Erythroblast (primary cell): ENCODE measurements at regions not wholly inside any gene's neighbourhood (a gene's known extent, or its start where the extent isn't known, plus 50 kb on each side); places are given as distances from the start of the nearest gene placed in this dataset.

Experiments used
- DNase-seq, 2 experiments: peaks; one replicate each; lab custom pipeline; 2025; lab: John Stamatoyannopoulos, UW
- GATA1 ChIP-seq: IDR thresholded peaks from 2 replicates; pipeline ENCODE4 v1.6.1; 2011; ENCODE audit warnings: low read depth, mild to moderate bottlenecking, control low read depth, low read length, moderate library complexity
- POLR2A ChIP-seq: IDR thresholded peaks from 2 replicates; pipeline ENCODE4 v1.6.1; 2011; ENCODE audit warnings: mild to moderate bottlenecking, low read length

DNA sequence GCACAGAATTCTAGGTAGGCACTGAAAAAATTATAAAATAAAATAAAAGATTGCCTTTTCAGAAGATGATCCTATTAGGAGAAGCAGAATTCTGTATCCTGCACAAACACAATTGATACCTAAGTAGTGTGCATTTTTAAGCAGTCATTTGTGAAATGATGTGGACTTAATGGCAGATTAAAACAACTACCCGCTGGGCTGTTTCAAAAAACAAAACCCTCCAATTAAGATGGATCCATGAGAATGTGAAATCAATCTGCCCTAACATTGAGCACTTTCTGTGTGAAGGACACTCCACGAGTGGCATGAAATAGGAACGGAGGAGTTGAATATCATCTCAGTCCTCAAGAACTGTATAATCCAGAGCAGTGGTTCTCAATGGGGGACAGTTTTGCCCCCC lies 1012.8 kb upstream of the EEF2KMT start:
- no peak for DNase-seq
- TF ChIP-seq POLR2A (no peak), GATA1 (no peak)

DNA sequence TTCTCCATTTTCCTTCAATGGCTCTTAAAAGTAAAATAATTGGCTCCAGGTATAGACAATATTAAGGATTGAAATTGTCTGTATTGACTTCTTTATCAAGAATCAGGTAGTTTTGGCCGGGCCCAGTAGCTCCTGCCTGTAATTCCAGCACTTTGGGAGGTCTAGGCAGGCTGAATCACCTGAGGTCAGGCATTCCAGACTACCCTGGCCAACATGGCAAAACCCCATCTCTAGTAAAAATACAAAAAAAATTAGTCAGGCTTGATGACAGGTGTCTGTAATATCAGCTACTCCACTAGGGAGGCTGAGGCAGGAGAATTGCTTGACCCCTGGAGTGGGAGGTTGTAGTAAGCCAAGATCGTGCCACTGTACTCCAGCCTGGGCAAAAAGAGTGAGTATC lies 1008.5 kb upstream of the EEF2KMT start:
- TF ChIP-seq GATA1 (no peak), POLR2A (no peak)
- no peak for DNase-seq

DNA sequence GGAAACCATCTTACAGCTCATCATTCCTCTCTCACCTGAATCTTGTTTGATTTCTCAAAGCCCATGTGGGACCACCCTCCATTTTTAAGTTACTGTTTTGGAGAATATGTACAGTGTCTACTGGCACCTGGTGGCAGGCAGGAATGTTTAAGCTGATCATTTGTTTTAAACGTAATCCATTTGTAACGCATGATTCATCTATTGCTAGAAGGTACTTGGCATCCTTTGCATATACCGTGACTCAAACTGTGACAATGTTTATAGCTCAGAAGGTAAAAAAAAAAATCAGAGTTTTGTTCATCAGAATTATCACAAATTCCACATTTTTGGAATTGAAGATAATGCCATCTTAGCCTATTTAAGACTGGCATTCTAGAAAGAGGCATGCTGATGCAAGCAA lies 1007.5 kb upstream of the EEF2KMT start:
- TF ChIP-seq POLR2A (no peak), GATA1 (no peak)
- no peak for DNase-seq

DNA sequence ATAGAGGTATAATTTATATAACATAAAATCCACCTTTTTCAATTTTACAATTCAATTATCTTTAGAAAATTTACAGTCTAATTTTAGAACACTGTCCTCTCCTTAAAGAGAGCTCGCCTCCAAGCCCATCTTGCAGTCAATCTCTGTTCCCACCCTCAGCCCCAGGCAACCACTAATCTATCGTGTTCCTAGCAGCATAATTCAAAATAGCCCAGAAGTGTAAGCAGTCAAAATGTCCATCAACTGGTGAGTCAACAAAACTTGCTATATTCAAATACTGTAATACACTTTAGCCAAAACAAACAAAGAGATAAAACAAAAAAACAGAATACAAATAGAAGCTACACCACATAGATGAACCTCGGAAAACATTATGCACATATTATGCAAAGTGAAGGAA lies 1006.8 kb upstream of the EEF2KMT start:
- DNase-seq = no peak
- TF ChIP-seq POLR2A (no peak), GATA1 (no peak)

DNA sequence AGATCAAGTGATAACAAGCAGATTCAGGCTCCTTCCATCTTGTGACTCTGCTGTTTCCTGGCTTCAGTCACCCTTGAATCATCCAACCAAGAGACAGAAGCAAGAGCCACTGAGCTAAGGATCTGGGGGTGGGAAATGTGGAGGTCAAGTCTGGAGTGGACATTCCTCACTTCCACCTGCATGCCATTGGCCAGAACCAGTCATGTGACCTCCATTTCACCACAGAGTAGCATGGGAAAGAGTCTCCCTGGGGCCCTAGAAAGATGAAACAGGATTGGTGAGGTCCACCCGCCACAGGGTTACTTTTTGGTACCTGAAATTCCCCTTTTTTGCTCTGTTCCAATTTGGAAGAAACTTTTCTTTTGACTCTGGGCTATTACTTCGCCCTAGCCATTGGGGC lies 1006.0 kb upstream of the EEF2KMT start:
- TF ChIP-seq POLR2A (no peak), GATA1 (no peak)
- DNase-seq = no peak

DNA sequence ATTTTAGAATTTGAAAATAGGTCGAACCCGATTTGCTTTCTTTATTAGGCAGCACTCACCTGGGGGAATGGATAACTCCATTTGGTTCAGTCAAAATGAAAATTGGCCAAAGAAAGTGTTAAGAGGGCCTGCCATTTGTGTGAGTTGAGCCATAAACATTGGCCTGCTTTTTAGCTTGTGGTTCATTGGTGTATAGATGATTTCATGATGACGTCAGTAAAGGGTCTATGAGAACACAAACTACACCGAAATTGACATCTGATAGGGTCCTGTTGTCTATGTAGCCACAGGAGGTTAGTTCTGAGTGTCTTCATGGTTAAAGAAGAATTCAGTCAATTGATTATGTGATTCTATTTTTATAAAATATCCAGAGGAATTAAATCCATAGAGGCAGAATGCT lies 1001.5 kb upstream of the EEF2KMT start:
- TF ChIP-seq GATA1 (no peak), POLR2A (no peak)
- no peak for DNase-seq

DNA sequence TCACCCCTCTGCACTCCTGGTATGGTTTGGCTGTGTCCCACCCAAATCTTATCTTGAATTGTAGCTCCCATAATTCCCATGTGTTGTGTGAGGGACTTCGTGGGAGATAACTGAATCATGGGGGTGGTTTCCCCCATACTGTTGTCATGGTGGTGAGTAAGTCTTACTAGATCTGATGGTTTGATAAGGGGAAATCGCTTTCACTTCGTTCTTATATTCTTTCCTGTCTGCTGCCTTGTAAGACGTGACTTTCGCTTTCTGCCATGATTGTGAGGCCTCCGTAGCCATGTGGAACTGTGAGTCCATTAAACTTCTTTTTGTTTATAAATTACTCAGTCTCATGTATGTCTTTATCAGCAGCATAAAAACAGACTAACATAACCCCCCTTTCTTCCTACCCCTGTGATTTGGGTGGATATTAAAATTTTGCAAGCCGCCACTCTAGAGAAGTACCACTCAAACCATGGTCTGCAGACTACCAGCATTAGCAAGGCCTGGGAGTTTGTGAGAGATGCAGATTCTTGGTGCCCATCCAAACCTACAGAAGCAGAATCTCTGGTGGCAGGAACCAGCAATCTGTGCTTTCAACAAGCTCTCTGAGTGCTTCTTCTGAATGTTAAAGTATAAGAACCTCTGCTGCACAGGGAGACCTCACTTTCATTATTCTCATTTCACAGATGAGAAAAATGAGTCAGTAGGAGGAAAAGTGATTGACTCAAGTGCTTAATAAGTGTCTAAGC lies 999.5 kb upstream of the EEF2KMT start:
- TF ChIP-seq POLR2A = no peak
- no peak for TF ChIP-seq GATA1
- DNase-seq = no peak

DNA sequence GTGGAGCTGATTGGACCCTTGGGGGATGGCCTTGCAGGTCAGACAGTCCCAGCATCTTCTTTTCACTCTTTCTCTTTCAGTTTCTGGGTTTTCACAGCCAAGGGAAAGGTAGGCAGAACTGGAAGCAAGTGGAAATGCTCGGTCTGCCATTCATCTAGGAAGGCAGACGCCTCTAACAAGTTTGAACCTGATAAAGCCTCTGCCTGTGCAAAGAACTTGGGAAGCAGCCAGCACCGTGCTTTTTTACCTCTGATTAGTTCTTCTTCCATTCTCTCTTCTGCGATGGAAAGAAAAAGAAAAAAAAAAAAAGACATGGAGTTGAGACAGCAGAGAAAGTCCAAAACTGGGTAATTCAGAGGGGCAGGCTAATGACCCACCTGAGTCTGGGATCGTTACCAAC lies 997.8 kb upstream of the EEF2KMT start:
- no peak for DNase-seq
- TF ChIP-seq POLR2A (no peak), GATA1 (no peak)

DNA sequence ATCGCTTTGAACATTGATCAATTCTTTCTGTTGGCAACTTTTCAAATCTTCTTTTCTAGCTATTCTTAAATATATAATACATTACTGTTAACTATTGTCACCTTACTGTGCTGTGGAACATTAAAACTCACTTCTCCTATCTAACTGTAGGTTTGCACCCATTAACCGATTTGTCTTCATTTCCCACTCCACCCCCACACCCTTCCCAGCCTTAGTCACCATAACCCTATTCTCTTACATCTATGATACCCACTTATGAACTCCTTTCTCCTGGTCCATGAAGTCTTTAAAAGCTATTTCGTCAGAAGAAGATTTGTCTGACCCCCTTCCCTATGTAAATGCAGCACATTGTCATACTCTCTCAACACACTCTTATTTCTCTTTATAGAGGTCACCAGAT lies 993.4 kb upstream of the EEF2KMT start:
- no peak for DNase-seq

DNA sequence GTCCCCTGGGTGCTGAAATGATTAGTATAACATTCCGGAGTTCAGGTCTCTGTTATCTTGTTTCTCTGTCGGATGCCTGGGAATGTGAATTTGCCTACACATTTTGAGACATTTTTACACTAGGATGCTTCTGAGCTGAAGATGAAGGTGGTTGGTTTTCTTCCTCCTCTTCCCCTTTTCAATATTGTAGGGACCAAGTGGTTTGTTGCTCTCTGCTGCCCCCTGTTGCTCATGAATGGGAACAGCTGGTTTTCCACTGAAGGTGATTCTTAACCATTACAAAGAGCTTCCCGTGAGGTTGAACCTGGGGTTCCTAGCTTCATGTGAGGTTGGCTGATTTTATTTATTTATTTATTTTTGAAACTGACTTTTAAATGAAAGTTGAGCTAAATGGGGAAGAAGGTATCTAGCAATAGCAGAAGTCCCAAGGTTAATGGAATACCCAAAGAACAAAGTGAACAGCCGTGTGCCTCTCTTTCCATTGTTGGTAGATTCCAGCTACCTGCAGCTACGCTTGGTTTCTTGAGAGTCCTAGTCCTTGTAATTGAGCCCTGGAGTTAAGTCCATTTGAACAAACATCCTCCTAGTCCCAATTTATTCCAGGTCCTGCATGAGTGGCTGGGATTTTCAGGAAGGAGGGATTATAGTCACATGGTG lies 983.9 kb upstream of the EEF2KMT start:
- TF ChIP-seq POLR2A (no peak), GATA1 (no peak)
- DNase-seq = peak; percentile 17 to 60

More for the DNA sequence above, 993.4 kb upstream of the EEF2KMT start:
- TF ChIP-seq POLR2A (no peak), GATA1 (no peak)

DNA sequence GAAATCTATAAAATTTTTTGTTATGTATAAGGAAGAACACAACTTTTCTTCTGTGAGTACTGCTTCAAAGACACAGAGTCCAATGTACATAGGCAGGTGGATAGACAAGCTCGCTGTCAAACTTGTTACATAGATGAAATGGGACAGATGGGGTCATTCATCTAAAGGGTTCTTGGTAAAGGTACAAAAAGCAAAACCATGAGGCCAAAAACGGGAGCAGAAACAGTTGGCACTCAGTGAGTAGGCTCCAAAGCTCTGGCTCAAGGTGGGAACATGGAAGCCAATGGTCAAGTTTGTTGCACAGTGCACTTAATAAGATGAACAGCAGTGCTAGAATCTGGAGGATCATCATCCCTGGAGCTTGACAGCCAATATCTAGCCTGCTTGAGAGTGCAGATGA lies 979.0 kb upstream of the EEF2KMT start:
- TF ChIP-seq POLR2A = no peak
- no peak for DNase-seq

DNA sequence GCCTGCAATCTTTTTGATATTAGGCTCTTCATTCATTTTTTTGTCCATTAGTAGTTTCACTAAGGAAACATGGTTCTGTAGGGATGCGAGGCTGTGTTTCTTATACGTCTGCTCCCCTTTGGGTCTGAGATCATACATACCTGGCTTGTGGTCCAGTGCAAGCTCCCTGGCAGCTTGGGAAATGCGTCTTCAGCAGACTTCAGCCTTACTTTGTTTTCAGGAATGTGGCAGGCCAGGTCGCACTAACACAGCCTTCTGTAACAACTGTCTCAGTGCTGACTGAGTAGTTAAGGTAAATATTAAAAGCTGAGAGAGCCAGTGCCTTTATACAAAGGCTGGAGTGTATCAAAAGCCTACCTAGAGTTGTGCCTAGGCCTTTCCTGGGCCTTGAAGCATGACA lies 970.5 kb upstream of the EEF2KMT start:
- TF ChIP-seq GATA1 = no peak
- no peak for TF ChIP-seq POLR2A
- no peak for DNase-seq

DNA sequence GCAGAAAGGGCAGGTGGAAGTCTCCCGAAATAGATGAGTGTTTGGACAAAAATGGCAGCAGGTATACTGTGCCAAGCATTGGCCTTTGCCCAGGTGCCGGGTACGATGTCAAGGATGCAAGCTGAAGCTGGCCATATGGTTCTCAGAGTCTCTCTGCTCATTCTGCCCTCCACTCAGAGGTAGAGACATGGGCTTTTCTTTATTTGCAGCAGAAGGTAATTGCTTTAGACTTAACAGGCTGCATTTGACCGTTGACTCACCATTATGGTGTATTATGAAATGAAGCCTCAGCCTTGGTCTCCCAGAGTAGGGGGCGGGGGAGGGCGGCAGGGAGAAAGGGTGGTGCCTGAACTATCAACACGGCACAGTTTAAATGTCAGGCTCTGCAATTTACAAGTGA lies 969.1 kb upstream of the EEF2KMT start:
- DNase-seq = no peak
- TF ChIP-seq POLR2A = no peak
- no peak for TF ChIP-seq GATA1

DNA sequence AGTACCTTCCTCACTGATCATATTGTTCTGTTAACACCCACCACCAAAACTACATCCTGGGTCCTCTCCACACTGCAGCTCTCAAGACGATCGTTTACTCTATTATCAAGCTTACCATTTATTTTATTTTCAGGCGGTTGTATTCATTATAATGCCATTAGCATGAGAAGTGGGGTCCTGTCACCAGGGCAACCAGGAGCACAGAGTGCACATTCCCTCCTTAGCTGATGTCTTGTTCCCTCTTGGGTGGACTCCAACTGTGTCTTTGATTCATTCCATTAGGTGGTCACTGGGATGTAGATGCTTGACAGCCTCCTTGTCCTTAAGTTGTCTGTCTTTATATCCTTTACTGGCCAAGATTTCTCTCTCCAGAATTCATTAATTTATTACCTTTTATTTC lies 965.9 kb upstream of the EEF2KMT start:
- no peak for DNase-seq
- TF ChIP-seq POLR2A = no peak
- TF ChIP-seq GATA1 = no peak

DNA sequence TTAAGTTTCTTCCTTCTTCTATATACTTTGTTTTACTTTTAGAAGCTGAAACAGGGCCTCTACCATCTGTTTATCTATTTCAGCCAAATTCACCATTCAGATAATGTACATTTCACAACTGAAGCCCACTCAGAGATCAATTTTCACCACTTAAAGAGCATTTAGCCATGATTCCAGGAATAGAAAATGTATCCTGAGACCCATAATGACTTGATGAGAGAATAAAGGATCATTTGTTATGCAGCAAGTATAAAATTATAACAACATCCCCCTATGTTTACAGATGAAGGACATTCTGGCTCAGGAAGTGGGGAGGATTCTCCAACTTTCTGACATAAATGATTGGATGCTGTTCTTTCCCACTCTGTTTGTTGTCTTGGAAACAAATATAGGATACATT lies 962.1 kb upstream of the EEF2KMT start:
- no peak for TF ChIP-seq GATA1
- no peak for TF ChIP-seq POLR2A
- DNase-seq = no peak
